ENCODE measurements at regions not wholly inside any gene's neighbourhood (a gene's known extent, or its start where the extent isn't known, plus 50 kb on each side); places are given as distances from the start of the nearest gene placed in this dataset.

DNA sequence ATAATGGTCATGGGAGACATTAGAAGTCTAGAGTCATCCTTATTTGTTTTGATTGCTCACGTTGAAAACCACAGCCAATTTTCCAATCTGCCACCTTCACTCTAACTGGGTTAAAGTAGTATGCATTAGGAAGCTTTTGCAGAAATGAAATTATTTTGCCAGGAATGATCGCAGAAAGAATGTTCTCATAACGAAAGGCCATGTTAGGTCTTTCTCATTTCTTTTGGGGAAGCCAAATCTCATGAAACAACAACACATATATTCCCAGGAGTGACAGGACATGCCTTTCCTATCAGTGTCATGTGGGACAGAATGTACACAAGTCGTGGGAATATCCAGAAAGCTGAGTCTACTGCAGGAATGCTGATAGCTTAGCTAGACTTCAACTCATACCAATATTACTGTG is 386.3 kb downstream of the AASDHPPT start:
- TF ChIP-seq, protein P1, sequence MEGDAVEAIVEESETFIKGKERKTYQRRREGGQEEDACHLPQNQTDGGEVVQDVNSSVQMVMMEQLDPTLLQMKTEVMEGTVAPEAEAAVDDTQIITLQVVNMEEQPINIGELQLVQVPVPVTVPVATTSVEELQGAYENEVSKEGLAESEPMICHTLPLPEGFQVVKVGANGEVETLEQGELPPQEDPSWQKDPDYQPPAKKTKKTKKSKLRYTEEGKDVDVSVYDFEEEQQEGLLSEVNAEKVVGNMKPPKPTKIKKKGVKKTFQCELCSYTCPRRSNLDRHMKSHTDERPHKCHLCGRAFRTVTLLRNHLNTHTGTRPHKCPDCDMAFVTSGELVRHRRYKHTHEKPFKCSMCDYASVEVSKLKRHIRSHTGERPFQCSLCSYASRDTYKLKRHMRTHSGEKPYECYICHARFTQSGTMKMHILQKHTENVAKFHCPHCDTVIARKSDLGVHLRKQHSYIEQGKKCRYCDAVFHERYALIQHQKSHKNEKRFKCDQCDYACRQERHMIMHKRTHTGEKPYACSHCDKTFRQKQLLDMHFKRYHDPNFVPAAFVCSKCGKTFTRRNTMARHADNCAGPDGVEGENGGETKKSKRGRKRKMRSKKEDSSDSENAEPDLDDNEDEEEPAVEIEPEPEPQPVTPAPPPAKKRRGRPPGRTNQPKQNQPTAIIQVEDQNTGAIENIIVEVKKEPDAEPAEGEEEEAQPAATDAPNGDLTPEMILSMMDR (conservative IDR thresholded peaks at IDR 0.05; ENCODE audit: low read depth, low read length) = no peak
- no peak for TF ChIP-seq EZH2phosphoT487 (IDR thresholded peaks at IDR 0.05; ENCODE audit: borderline replicate concordance, low read length)

All from PC-3 (cell line).